HG03045 (cell line): ENCODE measurements at regions not wholly inside any gene's neighbourhood (a gene's known extent, or its start where the extent isn't known, plus 50 kb on each side); places are given as distances from the start of the nearest gene placed in this dataset.
"Not testable (repeated sequence)": the region's sequence is repeated elsewhere in the genome, so short reads cannot be mapped to it uniquely, and the experiment has no call there.

Experiments
- ATAC-seq: cut with Tn5 transposase; IDR thresholded peaks from one replicate; pipeline ENCODE4 v1.9.1; 2021; ENCODE audit warnings: mild to moderate bottlenecking, moderate library complexity; ENCODE audit not compliant: unreplicated experiment

- no peak for ATAC-seq
Observed at GRCh38 chr2:4965556-4966320, 726.4 kb upstream of the SOX11 start.

GRCh38 chr2:4967206-4967605 is 725.0 kb upstream of the SOX11 start:
- ATAC-seq, result no peak

- ATAC-seq, result no peak
Observed at GRCh38 chr2:4972472-4972871, 719.7 kb upstream of the SOX11 start.

GRCh38 chr2:4973354-4973753 is 718.8 kb upstream of the SOX11 start:
- ATAC-seq, result no peak

- ATAC-seq, result no peak
Observed at GRCh38 chr2:4973973-4974372, 718.2 kb upstream of the SOX11 start.

- no peak for ATAC-seq
Observed at GRCh38 chr2:4976407-4976806, 715.8 kb upstream of the SOX11 start.

GRCh38 chr2:4979111-4979510 is 713.1 kb upstream of the SOX11 start:
- no peak for ATAC-seq

GRCh38 chr2:4980995-4981394 is 711.2 kb upstream of the SOX11 start:
- no peak for ATAC-seq

- ATAC-seq, result no peak
Observed at GRCh38 chr2:4981802-4982409, 710.3 kb upstream of the SOX11 start.

- ATAC-seq, result not testable (repeated sequence)
Observed at GRCh38 chr2:4988444-4988843, 703.7 kb upstream of the SOX11 start.

- ATAC-seq, result no peak
Observed at GRCh38 chr2:4992226-4992625, 700.0 kb upstream of the SOX11 start.

GRCh38 chr2:4995466-4995865 is 696.7 kb upstream of the SOX11 start:
- no peak for ATAC-seq

- ATAC-seq, result no peak
Observed at GRCh38 chr2:5007596-5007995, 684.6 kb upstream of the SOX11 start.

- no peak for ATAC-seq
Observed at GRCh38 chr2:5019324-5019723, 672.9 kb upstream of the SOX11 start.

- no peak for ATAC-seq
Observed at GRCh38 chr2:5020116-5020875, 671.9 kb upstream of the SOX11 start.

- ATAC-seq, result no peak
Observed at GRCh38 chr2:5021136-5021535, 671.0 kb upstream of the SOX11 start.

GRCh38 chr2:5022061-5022460 is 670.1 kb upstream of the SOX11 start:
- no peak for ATAC-seq

GRCh38 chr2:5022708-5023635 is 669.2 kb upstream of the SOX11 start:
- not testable (repeated sequence) for ATAC-seq

- ATAC-seq, result no peak
Observed at GRCh38 chr2:5026571-5027234, 665.5 kb upstream of the SOX11 start.

GRCh38 chr2:5035057-5035488 is 657.1 kb upstream of the SOX11 start:
- ATAC-seq, result no peak
